ENCODE measurements at regions not wholly inside any gene's neighbourhood (a gene's known extent, or its start where the extent isn't known, plus 50 kb on each side); places are given as distances from the start of the nearest gene placed in this dataset.

DNA sequence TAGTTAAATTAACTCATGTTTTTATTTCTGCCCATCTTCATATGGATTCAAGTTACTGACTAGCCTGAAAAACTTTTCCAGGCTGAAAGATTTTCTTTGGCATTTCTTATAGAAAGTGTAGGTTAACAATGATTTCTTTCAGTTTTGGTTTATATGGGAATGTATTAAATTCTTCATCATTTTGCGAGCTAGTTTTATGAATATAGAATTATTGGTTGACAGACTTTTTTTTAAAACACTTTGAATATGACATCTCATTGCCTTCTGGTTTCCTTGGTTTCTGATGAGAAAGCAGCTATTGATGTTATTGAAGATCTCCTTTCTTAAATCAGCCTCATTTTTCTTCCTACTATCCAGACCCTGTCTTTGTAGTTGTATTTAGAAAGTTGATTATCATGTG, 211.0 kb upstream of the AKR1E2 start:
- Histone ChIP-seq H3K9me3 (ENCODE audit: control insufficient read depth, insufficient read depth, low read depth, low read length) (no peaks in the 10 kb centered on the region; the same call in 1 of the 2 replicates), H3K36me3 (ENCODE audit: control insufficient read depth in 2 of 2, insufficient read depth in 1 of 2, low read length in 2 of 2) (no peaks in the 10 kb centered on the region), H3K4me1 (ENCODE audit: control insufficient read depth, insufficient read depth, low read length) (no peaks in the 10 kb centered on the region), H3K27ac (ENCODE audit: extremely low read depth, low read depth, low read length) (no peak overlapping the region), H3K4me3 (ENCODE audit: low read depth, low read length) (no peak overlapping the region)
- POLR2A ChIA-PET = no interaction called here
- CTCF ChIA-PET = interaction anchor here (0.6 kb wide), 1 partner anchor 15 kb away, joined by 3 read pairs; no protein-coding TSS in a partner anchor
- TF ChIP-seq ZNF558 (tag by site-specific recombination; IDR thresholded peaks at IDR 0.05) (no peak), ZNF561 (tag by site-specific recombination; IDR thresholded peaks at IDR 0.05; ENCODE audit: borderline replicate concordance) (no peak), OSR2 (tag by site-specific recombination; IDR thresholded peaks at IDR 0.05) (no peak), SETDB1 (IDR thresholded peaks at IDR 0.05; ENCODE audit: insufficient read length, low read length) (peak; percentile 91), ZNF423 (tag by site-specific recombination; IDR thresholded peaks at IDR 0.05) (no peak)
- TF ChIP-seq, protein P1, sequence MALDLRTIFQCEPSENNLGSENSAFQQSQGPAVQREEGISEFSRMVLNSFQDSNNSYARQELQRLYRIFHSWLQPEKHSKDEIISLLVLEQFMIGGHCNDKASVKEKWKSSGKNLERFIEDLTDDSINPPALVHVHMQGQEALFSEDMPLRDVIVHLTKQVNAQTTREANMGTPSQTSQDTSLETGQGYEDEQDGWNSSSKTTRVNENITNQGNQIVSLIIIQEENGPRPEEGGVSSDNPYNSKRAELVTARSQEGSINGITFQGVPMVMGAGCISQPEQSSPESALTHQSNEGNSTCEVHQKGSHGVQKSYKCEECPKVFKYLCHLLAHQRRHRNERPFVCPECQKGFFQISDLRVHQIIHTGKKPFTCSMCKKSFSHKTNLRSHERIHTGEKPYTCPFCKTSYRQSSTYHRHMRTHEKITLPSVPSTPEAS (tag by site-specific recombination; IDR thresholded peaks at IDR 0.05) = no peak

DNA sequence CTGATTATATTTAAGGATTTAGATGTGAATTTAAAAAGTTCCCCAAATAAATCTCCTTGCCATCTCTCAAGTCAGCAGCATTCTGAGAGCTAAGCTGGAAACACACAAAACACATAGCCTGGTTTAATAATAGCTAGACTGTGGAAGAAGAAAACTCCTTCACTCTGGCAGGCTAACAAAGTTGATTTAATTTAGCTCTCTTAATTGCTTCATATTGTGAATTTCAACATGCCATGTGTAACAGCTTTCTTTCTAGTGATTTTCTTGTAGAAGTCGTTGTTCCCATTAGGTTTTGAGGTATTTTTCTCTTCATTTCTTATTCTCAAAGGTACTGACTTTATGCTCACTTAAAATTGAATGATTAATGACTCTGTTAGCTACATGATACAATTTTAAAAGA, 216.8 kb upstream of the AKR1E2 start:
- ChIA-PET POLR2A (no interaction called here), CTCF (no interaction called here)
- no peaks in the 10 kb centered on the region for H3K36me3 ChIP-seq (ENCODE audit: control insufficient read depth in 2 of 2, insufficient read depth in 1 of 2, low read length in 2 of 2)
- H3K4me1 ChIP-seq (ENCODE audit: control insufficient read depth, insufficient read depth, low read length) = no peaks in the 10 kb centered on the region
- no peak overlapping the region for H3K4me3 ChIP-seq (ENCODE audit: low read depth, low read length)
- TF ChIP-seq, protein P2, sequence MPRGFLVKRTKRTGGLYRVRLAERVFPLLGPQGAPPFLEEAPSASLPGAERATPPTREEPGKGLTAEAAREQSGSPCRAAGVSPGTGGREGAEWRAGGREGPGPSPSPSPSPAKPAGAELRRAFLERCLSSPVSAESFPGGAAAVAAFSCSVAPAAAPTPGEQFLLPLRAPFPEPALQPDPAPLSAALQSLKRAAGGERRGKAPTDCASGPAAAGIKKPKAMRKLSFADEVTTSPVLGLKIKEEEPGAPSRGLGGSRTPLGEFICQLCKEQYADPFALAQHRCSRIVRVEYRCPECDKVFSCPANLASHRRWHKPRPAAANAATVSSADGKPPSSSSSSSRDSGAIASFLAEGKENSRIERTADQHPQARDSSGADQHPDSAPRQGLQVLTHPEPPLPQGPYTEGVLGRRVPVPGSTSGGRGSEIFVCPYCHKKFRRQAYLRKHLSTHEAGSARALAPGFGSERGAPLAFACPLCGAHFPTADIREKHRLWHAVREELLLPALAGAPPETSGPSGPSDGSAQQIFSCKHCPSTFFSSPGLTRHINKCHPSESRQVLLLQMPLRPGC (tag by site-specific recombination; IDR thresholded peaks at IDR 0.05) = no peak
- no peak for TF ChIP-seq ZSCAN23 (tag by site-specific recombination; IDR thresholded peaks at IDR 0.05)
- TF ChIP-seq, protein P1 (tag by site-specific recombination; IDR thresholded peaks at IDR 0.05) = no peak
- TF ChIP-seq ZNF394 (tag by site-specific recombination; IDR thresholded peaks at IDR 0.05; ENCODE audit: borderline replicate concordance) = no peak
- TF ChIP-seq ZNF549 (tag by site-specific recombination; IDR thresholded peaks at IDR 0.05) = no peak
- TF ChIP-seq ZNF544 (tag by site-specific recombination; IDR thresholded peaks at IDR 0.05) = no peak
- H3K9me3 ChIP-seq (ENCODE audit: control insufficient read depth, insufficient read depth, low read depth, low read length) = no peaks in the 10 kb centered on the region
- no peak overlapping the region for H3K27ac ChIP-seq (ENCODE audit: extremely low read depth, low read depth, low read length)

DNA sequence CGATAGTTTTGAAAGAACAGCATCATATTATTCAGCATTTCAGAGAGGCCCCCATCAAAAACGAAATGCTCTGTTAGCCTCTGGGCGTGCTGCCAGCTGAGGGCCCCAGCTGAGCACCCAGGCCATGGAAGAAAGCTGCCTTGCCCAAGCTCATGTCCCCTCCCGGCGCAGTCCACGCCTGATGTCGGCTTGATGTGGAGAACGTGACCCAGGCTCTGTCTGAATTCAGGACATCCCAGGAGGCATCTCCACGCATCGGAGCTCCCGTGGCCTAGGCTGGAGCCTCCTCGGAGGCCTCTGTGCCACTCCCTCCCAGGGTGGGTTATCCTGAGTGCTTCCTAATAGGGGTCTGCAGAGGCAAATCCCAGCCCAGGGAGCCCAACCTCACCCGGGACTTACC, 218.3 kb upstream of the AKR1E2 start:
- no peak overlapping the region for H3K27ac ChIP-seq (ENCODE audit: extremely low read depth, low read depth, low read length)
- H3K36me3 ChIP-seq (ENCODE audit: control insufficient read depth in 2 of 2, insufficient read depth in 1 of 2, low read length in 2 of 2) = no peaks in the 10 kb centered on the region
- H3K4me3 ChIP-seq (ENCODE audit: low read depth, low read length) = no peak overlapping the region
- POLR2A ChIA-PET = no interaction called here
- H3K4me1 ChIP-seq (ENCODE audit: control insufficient read depth, insufficient read depth, low read length) = no peaks in the 10 kb centered on the region
- TF ChIP-seq BCL11B (tag by site-specific recombination; IDR thresholded peaks at IDR 0.05; ENCODE audit: low read depth) (no peak), ZNF2 (tag by site-specific recombination; IDR thresholded peaks at IDR 0.05) (no peak), ZNF658 (tag by site-specific recombination; IDR thresholded peaks at IDR 0.05) (no peak), KLF1 (tag by site-specific recombination; IDR thresholded peaks at IDR 0.05) (no peak), ZNF239 (tag by site-specific recombination; IDR thresholded peaks at IDR 0.05) (no peak), ZNF140 (tag by site-specific recombination; IDR thresholded peaks at IDR 0.05) (no peak), ZNF791 (tag by site-specific recombination; IDR thresholded peaks at IDR 0.05) (no peak), ZNF292 (tag by site-specific recombination; IDR thresholded peaks at IDR 0.05; ENCODE audit: borderline replicate concordance, low read depth) (no peak), GLIS2 (tag by site-specific recombination; IDR thresholded peaks at IDR 0.05) (no peak)
- TF ChIP-seq, protein P3, sequence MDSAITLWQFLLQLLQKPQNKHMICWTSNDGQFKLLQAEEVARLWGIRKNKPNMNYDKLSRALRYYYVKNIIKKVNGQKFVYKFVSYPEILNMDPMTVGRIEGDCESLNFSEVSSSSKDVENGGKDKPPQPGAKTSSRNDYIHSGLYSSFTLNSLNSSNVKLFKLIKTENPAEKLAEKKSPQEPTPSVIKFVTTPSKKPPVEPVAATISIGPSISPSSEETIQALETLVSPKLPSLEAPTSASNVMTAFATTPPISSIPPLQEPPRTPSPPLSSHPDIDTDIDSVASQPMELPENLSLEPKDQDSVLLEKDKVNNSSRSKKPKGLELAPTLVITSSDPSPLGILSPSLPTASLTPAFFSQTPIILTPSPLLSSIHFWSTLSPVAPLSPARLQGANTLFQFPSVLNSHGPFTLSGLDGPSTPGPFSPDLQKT (IDR thresholded peaks at IDR 0.05; ENCODE audit: borderline replicate concordance, low read depth, low read length) = no peak
- no peaks in the 10 kb centered on the region for H3K9me3 ChIP-seq (ENCODE audit: control insufficient read depth, insufficient read depth, low read depth, low read length)
- CTCF ChIA-PET = no interaction called here
